CD14-positive monocyte (primary cell): ENCODE measurements at regions not wholly inside any gene's neighbourhood (a gene's known extent, or its start where the extent isn't known, plus 50 kb on each side); places are given as distances from the start of the nearest gene placed in this dataset.

Experiments used
- DNase-seq, 3 donors: peaks; one replicate each; pipeline ENCODE4 v3.0.0-alpha.2; 2011 to 2022
- H2AFZ ChIP-seq: 2 replicates; pipeline ENCODE4 v1.6.0; 2012; ENCODE audit warnings: mild to moderate bottlenecking, low read depth, low read length, inconsistent platforms; ENCODE audit not compliant: insufficient read depth, poor library complexity, severe bottlenecking
- H3K27ac ChIP-seq, 2 donors: 1 replicate in 1 of 2; 2 replicates in 1 of 2; pipeline ENCODE4 v1.5.1; 2012 to 2013; ENCODE audit warnings: low read length in 2 of 2, control low read depth in 1 of 2, inconsistent platforms in 1 of 2, low read depth in 1 of 2, mild to moderate bottlenecking in 1 of 2
- H3K27me3 ChIP-seq, 2 donors: one replicate each; pipeline versions ENCODE4 v1.6.0 to v1.6.1; 2011 to 2013; ENCODE audit warnings: low read length in 2 of 2; ENCODE audit not compliant: control insufficient read depth in 2 of 2, insufficient read depth in 2 of 2
- H3K36me3 ChIP-seq, 2 donors: replicated peaks in 1 of 2; 1 replicate in 1 of 2; 2 replicates in 1 of 2; pipeline versions ENCODE4 v1.5.1 to v1.6.1; 2012 to 2013; ENCODE audit warnings: low read length in 2 of 2, control low read depth in 1 of 2, inconsistent platforms in 1 of 2, mild to moderate bottlenecking in 1 of 2; ENCODE audit not compliant: insufficient read depth in 2 of 2, control insufficient read depth in 1 of 2
- H3K4me1 ChIP-seq, 2 donors: 1 replicate in 1 of 2; 2 replicates in 1 of 2; pipeline versions ENCODE4 v1.5.1 to v1.6.1; 2012 to 2013; ENCODE audit warnings: low read length in 2 of 2, control low read depth in 1 of 2, inconsistent platforms in 1 of 2, mild to moderate bottlenecking in 1 of 2, moderate library complexity in 1 of 2; ENCODE audit not compliant: insufficient read depth in 2 of 2, control insufficient read depth in 1 of 2
- H3K4me2 ChIP-seq: replicated peaks from 2 replicates; pipeline ENCODE3; 2012; ENCODE audit warnings: low read length, moderate library complexity, mild to moderate bottlenecking; ENCODE audit not compliant: poor library complexity, severe bottlenecking; ENCODE audit errors: extremely low read depth
- H3K4me3 ChIP-seq, 3 experiments: fragments of 200-600 bp in 1 of 3; sonication (generic) in 1 of 3; replicated peaks in 1 of 3; 1 replicate in 2 of 3; 2 replicates in 1 of 3; pipeline ENCODE4 v1.5.1; 2011 to 2013; ENCODE audit warnings: low read length in 3 of 3, mild to moderate bottlenecking in 3 of 3, control low read depth in 2 of 3, low read depth in 2 of 3, inconsistent platforms in 1 of 3, moderate library complexity in 1 of 3
- H3K79me2 ChIP-seq: 2 replicates; pipeline ENCODE4 v1.6.0; 2012; ENCODE audit warnings: mild to moderate bottlenecking, control low read depth, inconsistent platforms, low read length, moderate library complexity; ENCODE audit not compliant: insufficient read depth
- H3K9ac ChIP-seq: 2 replicates; pipeline ENCODE4 v1.6.0; 2017; ENCODE audit warnings: low read length, mild to moderate bottlenecking; ENCODE audit not compliant: insufficient read depth, poor library complexity, severe bottlenecking
- H3K9me3 ChIP-seq, 2 donors: replicated peaks in 1 of 2; 1 replicate in 1 of 2; 2 replicates in 1 of 2; pipeline versions ENCODE4 v1.5.1 to v1.6.1; 2012 to 2013; ENCODE audit warnings: low read length in 2 of 2, control low read depth in 1 of 2; ENCODE audit not compliant: control insufficient read depth in 1 of 2, insufficient read depth in 1 of 2
- H4K20me1 ChIP-seq: 2 replicates; pipeline ENCODE4 v1.6.0; 2012; ENCODE audit warnings: mild to moderate bottlenecking, low read length, control low read depth, moderate library complexity; ENCODE audit not compliant: insufficient read depth
- H3K27ac Mint-ChIP-seq, 7 donors: one replicate each; pipeline ENCODE4 v1.8.0; 2020; ENCODE audit warnings: mild to moderate bottlenecking in 7 of 7, mixed read lengths in 7 of 7, moderate library complexity in 6 of 7, inconsistent platforms in 2 of 7
- H3K27me3 Mint-ChIP-seq, 3 donors: one replicate each; pipeline ENCODE4 v1.8.0; 2021 to 2022; ENCODE audit warnings: low read depth in 3 of 3, mild to moderate bottlenecking in 3 of 3, mixed read lengths in 3 of 3, moderate library complexity in 3 of 3, inconsistent platforms in 1 of 3
- H3K36me3 Mint-ChIP-seq, 2 donors: one replicate each; pipeline ENCODE4 v1.8.0; 2020; ENCODE audit warnings: mixed read lengths in 2 of 2, inconsistent platforms in 1 of 2, mild to moderate bottlenecking in 1 of 2
- H3K4me1 Mint-ChIP-seq: one replicate; pipeline ENCODE4 v1.8.0; 2020; ENCODE audit warnings: mild to moderate bottlenecking, mixed read lengths
- H3K4me3 Mint-ChIP-seq, 2 donors: one replicate each; pipeline ENCODE4 v1.8.0; 2020; ENCODE audit warnings: mild to moderate bottlenecking in 2 of 2, mixed read lengths in 2 of 2, moderate library complexity in 1 of 2
- H3K9me3 Mint-ChIP-seq, 7 donors: one replicate each; pipeline ENCODE4 v1.8.0; 2020 to 2022; ENCODE audit warnings: mixed read lengths in 7 of 7, mild to moderate bottlenecking in 6 of 7, moderate library complexity in 6 of 7, inconsistent platforms in 2 of 7
- WGBS: methylation state at CpG from one replicate; pipeline ENCODE4 v1.1.5; 2013; ENCODE audit warnings: missing lambda C conversion rate; ENCODE audit not compliant: insufficient coverage; 5-methylcytosine and 5-hydroxymethylcytosine counted together
- intact Hi-C, 2 donors: fragments of 100-400 bp; cut with micrococcal nuclease; formaldehyde crosslinking; loops; one replicate each; pipeline versions ENCODE4 v1.15.0 to v1.15.1; 2023
- TF ChIP-seq, protein P1 (sequence below): fragments of 200-600 bp; IDR thresholded peaks from one replicate; pipeline ENCODE4 v1.8.0; 2022; ENCODE audit warnings: antibody characterized with exemption, mild to moderate bottlenecking

DNA sequence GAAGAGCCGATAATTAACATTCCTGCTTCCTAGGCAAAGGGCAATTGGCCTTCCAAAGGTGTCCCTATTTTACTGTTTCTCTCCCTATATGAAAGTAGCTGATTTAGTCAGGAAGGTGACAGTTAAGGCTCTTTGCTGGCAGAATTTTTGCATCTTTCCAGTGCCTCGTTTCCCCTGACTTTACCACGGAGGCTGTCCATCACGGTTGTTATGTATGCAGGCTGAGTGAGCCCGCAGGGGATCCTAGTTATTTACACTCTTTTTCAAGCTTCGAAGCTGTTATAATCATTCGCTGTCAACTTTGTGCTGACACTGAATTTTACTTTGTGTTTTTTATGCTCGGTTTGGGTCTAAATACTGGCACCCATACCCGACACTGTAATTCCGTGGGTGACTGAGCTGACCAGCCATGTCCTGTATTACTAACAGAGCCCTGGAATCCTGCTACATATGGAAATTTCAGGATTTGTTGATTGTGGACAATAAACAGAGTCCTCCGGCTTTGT is 713.8 kb upstream of the FANCL start:
- DNase-seq = no peak
- H3K9ac ChIP-seq = no peak overlapping the region
- no peaks in the 10 kb centered on the region for H3K36me3 ChIP-seq
- TF ChIP-seq, protein P1, sequence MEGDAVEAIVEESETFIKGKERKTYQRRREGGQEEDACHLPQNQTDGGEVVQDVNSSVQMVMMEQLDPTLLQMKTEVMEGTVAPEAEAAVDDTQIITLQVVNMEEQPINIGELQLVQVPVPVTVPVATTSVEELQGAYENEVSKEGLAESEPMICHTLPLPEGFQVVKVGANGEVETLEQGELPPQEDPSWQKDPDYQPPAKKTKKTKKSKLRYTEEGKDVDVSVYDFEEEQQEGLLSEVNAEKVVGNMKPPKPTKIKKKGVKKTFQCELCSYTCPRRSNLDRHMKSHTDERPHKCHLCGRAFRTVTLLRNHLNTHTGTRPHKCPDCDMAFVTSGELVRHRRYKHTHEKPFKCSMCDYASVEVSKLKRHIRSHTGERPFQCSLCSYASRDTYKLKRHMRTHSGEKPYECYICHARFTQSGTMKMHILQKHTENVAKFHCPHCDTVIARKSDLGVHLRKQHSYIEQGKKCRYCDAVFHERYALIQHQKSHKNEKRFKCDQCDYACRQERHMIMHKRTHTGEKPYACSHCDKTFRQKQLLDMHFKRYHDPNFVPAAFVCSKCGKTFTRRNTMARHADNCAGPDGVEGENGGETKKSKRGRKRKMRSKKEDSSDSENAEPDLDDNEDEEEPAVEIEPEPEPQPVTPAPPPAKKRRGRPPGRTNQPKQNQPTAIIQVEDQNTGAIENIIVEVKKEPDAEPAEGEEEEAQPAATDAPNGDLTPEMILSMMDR = no peak
- H3K9me3 ChIP-seq = no peaks in the 10 kb centered on the region
- H3K27ac ChIP-seq = no peak overlapping the region
- H3K4me1 ChIP-seq = no peaks in the 10 kb centered on the region
- no peaks in the 10 kb centered on the region for H3K36me3 Mint-ChIP-seq
- no peaks in the 10 kb centered on the region for H3K27me3 Mint-ChIP-seq
- no peak overlapping the region for H3K4me3 Mint-ChIP-seq
- intact Hi-C loops = no loop called here
- no peaks in the 10 kb centered on the region for H3K4me1 Mint-ChIP-seq
- no peak overlapping the region for H3K4me3 ChIP-seq
- no peaks in the 10 kb centered on the region for H3K79me2 ChIP-seq
- no peak overlapping the region for H2AFZ ChIP-seq
- H4K20me1 ChIP-seq = no peaks in the 10 kb centered on the region
- H3K27ac Mint-ChIP-seq = no peak overlapping the region
- no peak overlapping the region for H3K4me2 ChIP-seq
- no peaks in the 10 kb centered on the region for H3K27me3 ChIP-seq
- 94% methylated on average over 9 of the region's 11 CpGs for WGBS
- no peaks in the 10 kb centered on the region for H3K9me3 Mint-ChIP-seq

DNA sequence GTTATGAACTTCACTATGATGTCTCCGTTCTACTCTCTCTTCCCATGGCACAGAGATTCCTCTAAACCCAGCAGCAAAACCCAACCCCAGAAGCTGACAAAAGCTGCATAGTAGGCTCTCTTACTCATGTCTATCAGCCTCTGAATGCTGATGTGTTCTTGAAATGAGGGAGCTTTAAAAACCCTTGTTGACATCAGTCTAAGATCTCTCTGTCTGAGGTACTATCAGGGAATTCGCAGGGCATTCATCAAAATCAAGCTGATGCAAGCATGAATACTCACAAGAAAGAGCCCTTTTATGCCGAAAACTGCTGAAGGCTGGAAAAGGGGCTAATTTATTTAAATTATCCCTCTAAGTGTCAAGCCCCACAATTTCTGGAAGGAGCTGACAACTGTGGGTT is 710.6 kb upstream of the FANCL start:
- Histone ChIP-seq H4K20me1 (no peaks in the 10 kb centered on the region), H3K27me3 (no peaks in the 10 kb centered on the region), H3K36me3 (no peaks in the 10 kb centered on the region), H3K9me3 (no peaks in the 10 kb centered on the region), H3K79me2 (no peaks in the 10 kb centered on the region), H3K27ac (no peak overlapping the region), H3K4me1 (no peaks in the 10 kb centered on the region), H3K9ac (no peak overlapping the region), H3K4me3 (no peak overlapping the region), H2AFZ (no peak overlapping the region), H3K4me2 (no peak overlapping the region)
- 100% methylated on average over 1 of the region's 3 CpGs for WGBS
- Mint-ChIP-seq H3K36me3 (no peaks in the 10 kb centered on the region), H3K9me3 (peaks cover 0 to 3% (median 0%) of the 10 kb centered on the region in 7 donors), H3K4me3 (no peak overlapping the region), H3K4me1 (no peaks in the 10 kb centered on the region), H3K27me3 (peaks cover 0 to 2% (median 0%) of the 10 kb centered on the region in 3 donors), H3K27ac (no peak overlapping the region)
- intact Hi-C loops = no loop called here
- no peak for DNase-seq
- TF ChIP-seq, protein P1 = no peak
